Fibroblast of skin of back (primary cell): ENCODE measurements at regions not wholly inside any gene's neighbourhood (a gene's known extent, or its start where the extent isn't known, plus 50 kb on each side); places are given as distances from the start of the nearest gene placed in this dataset.

Experiments used
- DNase-seq: peaks from one replicate; pipeline ENCODE4 v3.0.0-alpha.2; 2013

DNA sequence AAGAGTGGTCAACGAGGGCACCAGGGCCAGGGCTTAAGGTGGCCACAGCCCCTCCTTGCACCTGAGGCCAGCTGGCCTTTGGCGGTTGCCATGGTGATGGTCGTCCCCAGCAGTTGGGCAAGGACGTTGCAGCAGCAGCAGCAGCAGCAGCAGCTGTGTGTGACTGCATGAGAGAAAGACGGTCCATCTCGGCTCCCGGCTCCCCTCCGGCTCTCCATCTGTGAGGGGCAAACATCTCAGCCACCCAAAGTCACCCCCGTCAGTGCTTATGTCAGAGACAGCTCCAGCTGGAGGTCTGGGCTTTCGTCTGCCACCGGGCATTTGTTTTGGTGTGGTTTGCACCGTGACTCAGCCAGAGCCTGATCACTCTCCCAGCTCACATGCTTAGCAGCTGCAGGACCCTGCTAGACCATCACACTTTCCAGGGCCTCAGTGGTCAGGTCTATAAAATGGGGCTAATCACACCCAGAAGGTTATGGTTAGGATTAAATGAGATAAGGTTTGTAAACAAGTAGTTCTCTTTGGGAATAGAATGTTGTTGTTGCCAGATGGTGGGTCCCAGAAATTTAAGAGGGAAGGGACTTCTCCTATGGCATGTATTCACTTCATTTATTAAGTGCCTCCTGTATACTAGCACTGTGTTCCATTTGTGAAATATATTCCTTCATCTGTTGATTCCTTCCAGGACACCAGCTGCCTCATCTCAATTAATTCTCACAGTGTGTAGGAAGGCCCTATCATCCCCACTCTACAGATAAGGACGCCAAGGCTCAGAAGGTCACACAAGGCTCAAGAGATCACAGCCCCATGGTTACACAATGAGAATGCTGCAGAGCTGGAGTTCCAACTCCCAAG lies 212.6 kb upstream of the LHX5 start:
- DNase-seq, result peak; percentile 16

DNA sequence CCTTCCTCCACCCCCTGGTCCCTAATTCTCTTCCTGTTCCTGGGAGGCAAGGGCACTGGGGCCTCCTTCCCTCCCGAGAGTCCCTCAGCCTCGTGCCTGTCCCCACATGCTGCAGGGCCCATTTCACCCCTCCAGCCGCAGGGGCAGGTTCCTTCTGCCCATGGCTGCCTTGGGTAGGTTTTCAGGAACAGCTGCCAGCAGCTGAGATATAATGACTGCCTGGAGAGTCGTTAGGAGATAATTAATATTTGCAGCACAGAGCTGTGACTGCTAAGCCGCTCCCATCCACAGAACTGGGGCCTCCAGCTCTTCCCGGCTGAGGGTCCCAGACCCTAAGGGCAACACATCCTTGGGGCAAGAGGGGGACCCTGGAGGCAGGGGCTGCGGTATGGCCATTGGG lies 211.9 kb upstream of the LHX5 start:
- no peak for DNase-seq

DNA sequence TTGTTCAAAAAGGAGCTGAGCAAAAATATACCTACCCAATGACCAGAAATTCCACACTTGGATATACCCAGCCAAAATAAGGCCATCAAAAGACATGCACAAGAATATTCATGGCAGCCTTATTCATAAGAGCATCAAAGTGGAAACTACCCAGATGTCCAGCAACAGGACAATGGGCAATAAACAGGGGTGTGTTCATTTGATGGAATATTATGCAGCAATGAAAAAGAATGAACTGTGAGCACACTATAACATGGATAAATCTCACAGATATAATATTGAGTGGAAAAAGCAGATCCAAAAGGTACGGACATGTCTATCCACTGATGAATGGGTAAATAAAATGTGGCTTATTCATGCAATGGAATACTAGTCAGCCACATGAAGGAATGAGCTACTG lies 209.2 kb upstream of the LHX5 start:
- no peak for DNase-seq

DNA sequence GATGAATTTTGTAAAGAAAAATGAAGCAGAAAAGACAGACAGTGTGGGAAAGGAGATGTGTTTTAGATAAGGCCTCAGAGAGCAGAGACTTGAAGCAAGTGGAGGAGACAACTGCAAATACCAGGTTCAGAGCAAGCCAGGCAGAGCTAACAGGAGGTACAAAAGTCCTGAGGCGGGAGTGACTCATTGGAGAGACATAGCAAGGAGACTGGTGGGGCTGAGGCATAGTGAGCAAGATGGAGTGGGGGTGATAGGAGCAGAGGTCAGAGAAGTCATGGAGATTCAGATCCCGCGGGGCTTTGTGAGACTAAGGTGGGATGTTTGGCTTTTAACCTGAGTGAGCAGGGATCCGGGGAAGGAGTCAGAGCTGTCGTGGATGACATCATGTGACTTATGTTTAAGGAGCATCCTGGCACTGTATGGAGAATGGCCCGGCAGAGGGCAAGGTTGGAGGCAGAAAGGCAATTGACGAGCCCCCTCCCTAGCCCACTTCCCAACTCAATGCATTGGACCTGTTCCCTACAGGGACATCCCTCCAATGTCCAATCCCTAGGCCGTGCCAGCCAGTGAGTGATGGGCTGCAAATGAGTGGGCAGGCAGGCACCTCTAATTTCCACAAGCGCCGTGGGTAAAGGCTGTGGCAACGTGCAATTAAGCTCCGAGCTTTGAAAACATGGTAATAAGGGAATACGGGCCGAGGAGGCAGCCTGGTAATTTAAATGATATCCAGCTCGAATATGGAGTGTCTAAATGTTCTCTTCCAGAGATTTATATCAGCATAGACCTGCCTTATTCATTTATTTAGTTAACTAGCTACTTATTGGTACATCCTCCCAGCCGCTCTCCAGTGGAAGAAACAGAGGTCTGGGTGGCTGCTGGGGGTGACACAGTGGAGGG lies 206.8 kb upstream of the LHX5 start:
- DNase-seq, result no peak

DNA sequence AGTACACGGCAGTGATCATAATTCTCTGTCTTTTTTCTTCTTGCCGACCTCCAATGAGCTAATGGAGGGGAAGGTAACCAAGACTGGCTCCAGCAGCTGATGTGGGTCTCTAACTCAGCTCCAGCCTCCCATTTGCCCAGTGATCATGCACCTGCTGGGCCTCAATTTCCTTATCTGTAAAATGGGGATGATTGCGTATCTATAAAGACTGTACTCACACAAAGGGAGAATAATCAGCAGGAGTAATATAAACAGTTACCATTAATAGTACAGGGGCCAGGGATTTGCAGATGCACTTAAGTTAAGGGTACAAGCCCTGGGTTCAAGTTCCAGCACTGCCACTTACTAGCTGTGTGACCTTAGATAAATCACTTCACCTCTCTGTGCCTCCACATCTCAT lies 204.9 kb upstream of the LHX5 start:
- no peak for DNase-seq

DNA sequence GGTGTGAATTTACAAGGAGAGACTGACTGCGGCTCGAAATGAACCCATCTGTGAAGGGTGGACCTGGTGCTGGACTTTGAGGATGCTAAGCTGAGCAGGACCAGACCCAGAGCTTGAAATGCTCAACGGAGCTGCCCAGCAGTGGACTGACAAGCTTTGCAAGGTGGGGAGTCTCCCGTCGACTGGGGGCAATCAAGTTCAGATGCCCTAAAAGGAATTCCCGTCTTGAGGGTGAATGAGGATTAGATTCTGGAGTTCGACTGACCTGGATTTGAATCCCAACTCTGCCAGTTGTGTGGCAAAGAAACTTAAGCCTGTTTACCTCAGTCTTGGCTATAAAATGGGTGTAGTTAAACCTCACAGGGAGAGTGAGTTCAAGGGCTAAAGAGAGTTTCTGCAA lies 204.4 kb upstream of the LHX5 start:
- no peak for DNase-seq

DNA sequence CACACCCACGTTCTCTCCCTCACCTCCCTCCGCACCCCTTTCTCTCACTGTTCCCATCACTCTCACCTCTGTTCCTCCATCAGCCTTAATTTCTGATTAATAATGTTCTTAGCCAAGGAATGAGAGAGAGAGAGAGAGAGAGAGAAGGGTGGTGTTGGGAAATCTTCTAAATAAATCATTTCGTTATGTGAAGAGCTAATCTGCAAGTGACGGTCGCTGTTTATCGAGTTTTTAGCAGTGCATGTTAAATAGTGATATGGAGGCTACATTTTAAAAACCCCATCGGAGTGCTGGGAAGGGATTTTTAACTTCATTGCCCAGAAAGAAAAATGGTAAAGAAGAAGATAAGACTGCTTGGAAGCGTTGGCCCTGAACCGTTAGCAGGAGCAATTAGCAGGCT lies 203.3 kb upstream of the LHX5 start:
- no peak for DNase-seq

DNA sequence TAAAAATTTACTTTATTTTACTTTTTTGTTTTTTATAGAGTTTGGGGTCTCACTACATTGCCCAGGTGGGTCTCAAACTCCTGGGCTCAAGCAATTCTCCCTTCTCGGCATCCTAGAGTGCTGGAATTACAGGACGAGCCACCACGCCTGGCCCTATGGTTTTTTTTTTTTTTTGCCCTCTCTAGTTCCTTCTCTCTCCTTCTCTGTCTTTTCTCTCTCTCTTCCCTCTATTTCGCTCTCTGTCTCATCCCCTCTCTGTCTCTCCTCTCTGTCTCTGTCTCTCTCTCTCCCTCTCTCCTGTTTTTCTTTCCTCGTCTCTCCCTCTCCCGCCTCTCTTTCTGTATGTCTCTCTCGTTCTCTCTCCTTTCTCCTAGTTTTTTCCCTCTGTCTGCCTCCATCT lies 202.6 kb upstream of the LHX5 start:
- no peak for DNase-seq

DNA sequence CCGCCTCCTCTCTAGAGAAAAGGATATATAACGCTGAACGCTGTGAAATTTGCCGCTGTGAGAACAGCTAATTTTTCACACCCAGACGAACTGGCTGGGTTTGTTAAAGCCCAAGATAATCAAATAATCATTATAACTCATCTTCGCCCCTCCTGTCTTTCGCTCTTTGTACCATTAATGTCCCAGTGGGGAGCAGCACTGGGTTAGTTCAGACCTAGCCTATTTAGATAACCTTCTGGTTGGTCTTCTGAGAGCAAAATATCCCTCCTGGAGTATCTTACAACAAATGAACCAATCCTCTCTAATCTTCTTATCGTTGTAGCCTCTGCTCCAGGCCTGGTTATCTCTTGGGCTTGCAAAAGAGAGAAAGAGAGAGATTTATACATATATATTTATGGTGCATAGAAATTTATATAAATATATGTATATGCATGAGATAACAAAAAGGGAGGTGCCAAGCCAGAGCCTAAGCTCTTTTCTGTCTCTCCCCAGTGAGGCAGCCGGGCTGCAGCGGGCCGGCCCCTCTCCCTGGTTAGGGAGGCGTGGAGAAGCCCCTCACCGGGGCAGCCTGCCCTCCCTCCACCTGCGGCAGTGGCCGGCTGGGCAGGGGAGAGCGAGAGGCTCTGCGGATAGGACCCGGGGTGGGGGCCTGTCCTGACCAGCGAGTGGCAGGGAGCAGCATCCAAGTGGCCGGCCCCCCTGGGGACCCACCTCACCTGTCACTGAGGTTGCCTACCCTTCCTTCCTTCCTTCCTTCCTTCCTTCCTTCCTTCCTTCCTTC lies 202.0 kb upstream of the LHX5 start:
- DNase-seq, result no peak

DNA sequence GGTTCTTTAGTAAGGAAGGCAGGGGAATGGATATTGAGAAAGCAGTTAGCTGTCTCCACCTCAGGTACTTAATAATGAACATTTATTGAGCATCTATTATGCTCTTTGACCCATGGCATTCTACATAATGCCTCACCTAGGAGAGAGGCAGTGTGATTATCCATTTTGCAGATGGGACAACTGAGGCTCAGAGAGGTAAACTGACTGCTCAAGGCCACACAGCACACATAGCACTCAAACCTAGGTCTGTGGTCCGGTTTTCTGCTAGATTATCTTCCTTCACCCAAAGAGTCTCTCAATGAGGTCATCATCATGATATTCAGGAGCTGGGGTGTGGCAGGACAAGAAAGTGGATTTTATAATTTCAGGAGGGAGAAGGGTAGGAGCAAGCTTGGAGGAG lies 199.1 kb upstream of the LHX5 start:
- no peak for DNase-seq

DNA sequence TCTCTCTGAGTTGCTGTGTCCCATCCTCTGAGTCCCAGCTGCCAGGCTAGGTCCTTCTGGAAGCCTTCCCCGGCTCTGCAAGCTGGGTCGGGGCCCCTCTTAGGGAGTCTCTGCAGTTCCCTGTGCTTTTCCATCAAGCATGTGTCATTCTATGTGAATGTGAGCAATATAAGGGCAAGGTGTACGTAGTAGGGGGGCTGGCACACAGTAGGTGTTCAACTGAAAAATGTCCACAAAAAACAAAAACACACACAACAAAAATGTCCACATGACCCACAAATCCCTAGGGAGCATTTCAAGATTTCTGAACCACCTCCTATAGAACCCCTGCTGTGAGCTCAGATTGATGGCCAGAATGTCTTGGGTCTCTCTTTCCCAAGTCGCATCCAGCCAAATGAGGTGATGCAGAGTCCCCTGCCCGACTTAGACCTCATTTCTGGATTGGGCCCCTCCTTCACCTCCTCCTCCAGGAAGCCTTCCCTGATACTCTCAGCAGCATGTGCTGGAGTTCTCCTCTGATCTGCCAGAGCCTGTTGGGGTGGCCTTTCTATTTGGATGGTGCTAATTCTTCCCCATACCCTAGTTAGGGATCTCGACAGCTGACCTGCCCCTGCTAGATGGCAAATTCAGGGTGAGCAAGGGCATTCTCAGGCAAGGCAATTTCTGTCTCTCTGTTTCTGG lies 196.1 kb upstream of the LHX5 start:
- DNase-seq, result no peak

DNA sequence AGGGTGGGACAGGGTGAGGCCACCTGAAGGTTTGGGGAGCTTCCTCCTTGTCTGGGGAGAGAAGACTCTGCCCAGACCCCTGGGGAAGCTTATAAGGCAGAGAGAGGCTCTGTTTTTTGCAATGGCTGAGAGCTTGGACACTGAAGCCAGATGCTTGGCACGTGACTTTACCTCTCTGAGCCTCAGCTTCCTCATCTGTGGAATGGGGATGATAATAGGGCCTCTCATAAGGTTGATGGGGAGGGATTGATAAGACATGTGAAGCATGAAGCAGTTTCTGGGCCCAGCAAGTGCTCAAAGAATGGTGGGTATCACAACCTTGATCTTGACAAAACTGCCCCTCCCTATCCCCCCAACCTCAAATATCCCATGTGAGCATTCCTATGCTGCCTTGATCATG lies 195.4 kb upstream of the LHX5 start:
- no peak for DNase-seq

DNA sequence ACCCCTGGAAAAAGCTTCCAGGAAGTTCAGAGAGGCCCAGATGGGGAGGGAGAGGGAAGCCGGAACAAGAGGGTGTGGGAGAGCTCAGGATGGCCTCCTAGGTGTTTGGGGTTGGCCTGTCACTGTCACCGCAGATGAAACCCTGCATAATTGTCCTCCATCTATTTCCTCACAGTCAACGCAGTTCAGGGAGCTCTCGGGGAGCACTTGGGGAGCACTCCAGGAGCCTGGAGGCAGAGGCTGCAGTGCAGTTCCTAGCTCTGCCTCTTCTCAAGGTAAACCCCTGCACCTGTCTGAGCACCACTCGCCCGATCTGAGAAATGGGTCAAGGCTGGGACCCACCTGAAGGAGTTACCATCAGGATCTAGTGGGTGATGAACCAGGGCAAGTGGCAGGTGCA lies 194.6 kb upstream of the LHX5 start:
- no peak for DNase-seq

DNA sequence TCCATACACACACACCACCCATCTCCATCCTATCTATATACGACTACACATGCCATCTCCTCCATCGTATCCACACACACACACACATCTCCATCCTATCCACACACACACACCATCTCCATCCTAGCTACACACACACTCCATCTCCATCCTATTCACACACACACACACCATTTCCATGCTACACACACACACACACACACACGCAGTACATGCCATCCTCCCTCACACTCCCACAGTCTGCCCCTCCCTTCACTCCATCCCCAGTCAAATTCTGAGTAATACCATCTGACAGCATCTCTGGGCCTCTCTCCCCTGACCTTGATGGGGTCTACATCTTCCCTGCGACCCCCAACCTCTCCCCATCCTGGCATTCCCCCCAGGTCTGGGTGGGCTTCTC lies 193.8 kb upstream of the LHX5 start:
- DNase-seq, result no peak

DNA sequence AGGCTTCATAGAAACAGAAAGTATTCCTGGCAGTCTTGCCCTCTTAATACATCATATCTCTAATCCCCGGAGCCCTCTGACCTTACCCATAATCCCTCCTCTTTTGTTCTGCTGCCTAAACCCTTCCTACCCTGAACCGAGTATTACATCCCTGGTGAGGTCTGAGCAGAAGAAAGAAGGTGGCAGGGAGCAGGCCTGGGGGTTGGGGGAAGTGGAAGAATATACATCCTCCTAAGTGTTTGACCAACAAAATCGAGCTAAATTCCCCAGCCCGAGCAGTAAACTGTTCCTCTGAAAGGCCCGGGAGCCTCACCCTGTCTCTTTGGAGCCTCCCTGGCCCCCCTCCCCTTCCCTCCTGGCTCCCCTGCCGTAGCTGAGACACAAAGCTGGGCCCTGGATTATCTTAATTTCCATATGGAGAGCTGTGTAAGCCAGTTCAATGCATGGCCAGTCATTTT lies 192.6 kb upstream of the LHX5 start:
- no peak for DNase-seq

DNA sequence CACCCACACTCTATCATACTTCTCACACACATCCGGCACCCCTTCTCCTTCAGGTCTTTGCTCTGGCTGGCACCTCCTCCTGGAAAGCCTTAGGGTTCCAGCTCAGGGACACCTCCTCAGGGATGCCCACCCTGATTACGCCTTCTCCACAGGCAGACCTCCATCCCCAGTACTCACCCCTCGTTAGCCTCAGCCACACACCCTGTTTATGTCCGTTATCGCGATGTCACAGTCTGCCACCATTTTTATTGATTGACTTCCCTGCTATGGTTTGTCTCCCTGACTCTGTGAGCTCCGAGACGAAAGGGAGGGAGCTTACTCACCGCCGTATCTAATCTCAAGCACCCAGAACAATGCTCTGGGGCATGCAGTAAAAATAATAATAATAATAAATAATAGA lies 191.7 kb upstream of the LHX5 start:
- DNase-seq, result no peak

DNA sequence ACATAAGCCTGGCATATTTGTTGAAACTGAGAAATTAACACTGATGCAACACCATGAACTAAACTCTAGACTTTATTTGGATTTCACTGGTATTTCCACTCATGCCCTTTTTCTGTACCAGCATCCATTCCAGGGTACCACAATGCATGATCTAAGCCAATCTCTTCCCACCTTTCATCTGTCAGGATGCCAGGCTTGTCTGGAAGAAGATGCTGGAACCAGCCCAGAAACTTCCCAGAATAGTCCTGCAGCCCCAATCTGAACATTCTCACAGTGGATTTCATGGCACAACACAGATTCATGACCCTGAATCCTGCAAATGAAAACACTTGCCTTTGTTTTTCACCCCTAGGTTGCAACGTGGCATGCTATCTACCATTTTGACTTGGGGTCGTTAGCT lies 189.3 kb upstream of the LHX5 start:
- DNase-seq, result no peak

DNA sequence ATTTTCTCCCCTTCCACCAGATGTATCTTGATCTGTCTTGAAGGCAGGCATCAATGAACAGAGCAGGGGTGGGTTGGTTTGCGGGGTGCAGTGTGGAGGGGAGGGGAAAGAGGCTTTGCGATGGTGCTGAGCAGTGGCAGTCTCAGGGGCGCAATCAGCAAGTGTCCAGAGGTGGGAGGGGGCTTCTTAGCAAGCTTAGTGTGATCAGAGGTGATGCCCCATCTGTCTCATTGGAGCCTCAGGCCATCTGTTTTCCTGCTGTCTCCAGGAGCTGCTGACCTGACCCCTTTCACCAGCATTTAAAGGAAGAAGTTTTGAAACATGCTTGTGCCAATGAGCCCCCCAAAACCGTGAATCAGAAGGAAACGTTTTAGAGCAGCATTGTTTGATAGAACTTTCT lies 187.7 kb upstream of the LHX5 start:
- DNase-seq, result no peak

DNA sequence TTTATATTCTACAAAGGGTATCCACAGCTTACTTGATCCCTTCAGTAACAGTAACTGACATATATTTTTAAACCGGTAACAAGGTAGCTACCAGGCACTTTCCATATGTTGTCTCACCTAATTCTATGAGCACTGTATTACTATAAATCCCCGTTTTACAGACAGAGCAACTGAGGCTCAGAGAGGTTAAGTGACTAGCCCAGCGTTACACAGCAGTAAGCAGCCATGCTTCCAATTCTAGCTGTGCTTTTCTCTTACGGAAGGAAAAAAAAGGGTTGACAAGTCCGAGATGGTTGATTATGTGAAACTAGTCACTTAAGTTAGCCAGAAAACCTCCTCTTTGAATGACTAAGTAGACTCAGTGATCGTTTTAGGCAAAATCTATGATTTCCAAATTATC lies 187.3 kb upstream of the LHX5 start:
- DNase-seq, result no peak

DNA sequence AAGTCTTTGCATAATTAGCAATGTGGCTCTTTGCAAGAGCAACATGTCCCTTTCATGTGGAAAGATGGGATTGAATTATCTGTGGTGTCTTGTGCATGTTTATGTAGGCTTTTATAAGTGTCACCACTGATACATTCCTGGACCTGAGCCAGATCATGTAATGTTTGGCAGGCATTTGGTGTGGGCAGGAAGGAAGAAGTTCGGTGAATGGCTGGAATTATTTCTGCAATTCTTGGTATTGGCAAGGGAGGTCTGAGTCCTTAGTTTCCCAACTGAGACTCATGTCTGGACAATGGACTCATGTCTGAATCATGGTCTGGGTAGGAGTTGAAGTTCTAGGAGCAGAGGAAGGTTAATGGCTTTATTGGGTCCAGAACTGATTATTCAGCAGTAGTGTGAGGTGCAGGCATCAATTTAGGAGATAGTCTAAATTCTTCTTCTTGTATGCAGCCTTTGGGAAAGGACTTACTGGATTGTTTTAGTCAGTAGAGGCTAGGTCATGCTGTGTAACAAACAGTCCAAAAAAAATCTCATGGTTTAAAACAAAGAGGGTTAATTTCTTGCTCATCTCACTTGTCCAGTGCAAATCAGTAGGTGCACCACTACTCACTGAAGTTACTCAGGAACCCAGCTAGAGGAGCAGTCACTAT lies 186.5 kb upstream of the LHX5 start:
- peak; percentile 17 for DNase-seq

DNA sequence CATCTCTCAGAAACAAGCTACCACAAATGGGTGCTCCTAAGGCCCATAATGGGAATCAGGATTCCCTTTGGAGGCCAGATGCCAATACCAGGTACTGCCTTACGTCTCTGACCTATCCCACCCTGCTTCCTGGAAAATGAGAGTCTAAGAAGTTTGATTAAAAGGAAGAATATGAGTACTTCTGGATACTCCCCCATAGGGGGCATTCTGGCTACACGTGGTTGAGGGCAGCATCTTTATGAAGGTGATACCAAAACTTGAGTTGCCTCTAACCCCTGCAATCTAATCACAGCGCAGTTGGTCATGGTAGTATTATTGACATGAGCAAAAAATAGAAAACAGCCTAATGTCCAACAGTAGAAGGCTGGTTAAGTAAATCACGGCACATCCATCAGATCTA lies 184.2 kb upstream of the LHX5 start:
- DNase-seq, result no peak

DNA sequence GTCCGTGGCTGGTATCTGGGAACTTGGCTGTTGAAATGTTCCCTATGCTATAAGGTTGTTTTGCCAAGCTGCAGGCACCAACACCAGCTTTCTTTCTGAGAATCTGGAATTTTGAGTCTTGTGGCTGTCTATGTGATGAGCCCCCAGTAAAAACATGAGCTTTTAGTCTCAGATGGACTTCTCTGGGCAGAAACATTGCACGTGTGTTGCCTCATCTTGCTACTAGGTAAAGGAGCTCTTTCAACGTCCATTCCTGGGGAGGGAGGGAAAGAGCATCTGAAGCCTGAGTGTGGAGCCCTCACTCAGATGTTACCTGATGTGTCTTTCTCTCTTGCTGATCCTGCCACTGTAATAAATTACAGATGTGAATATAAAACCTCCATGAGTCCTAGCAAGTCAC lies 183.8 kb upstream of the LHX5 start:
- no peak for DNase-seq
